HG03575 (cell line): ENCODE measurements at regions not wholly inside any gene's neighbourhood (a gene's known extent, or its start where the extent isn't known, plus 50 kb on each side); places are given as distances from the start of the nearest gene placed in this dataset.
"Not testable (repeated sequence)": the region's sequence is repeated elsewhere in the genome, so short reads cannot be mapped to it uniquely, and the experiment has no call there.

Source experiments
- ATAC-seq: cut with Tn5 transposase; IDR thresholded peaks from one replicate; pipeline ENCODE4 v1.9.1; 2021; ENCODE audit not compliant: unreplicated experiment, insufficient number of reproducible peaks, low FRiP score; ENCODE audit errors: extremely low read depth

DNA sequence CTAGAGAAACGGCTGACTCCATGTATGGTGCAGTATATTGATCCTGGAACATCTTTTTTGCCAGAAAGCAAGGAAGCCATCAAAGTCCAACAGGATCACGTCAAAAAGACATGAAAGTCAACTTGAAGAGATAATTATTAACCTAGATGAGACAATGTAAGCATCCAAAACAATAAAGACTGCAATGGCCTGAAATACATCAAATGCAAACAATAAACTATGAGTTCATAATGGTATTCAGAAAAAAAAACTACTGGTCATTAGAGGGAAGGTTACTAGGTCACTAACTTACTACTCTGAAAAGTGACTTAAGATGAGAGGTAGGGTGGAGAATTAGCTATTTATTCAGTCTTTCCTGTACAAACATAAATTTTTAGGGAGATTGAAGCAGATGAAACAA is 75.3 kb upstream of the OR4F16 start:
- not testable (repeated sequence) for ATAC-seq

- ATAC-seq, result not testable (repeated sequence)
Observed at GRCh38 chr1:771449-771848, 85.0 kb upstream of the OR4F16 start.

DNA sequence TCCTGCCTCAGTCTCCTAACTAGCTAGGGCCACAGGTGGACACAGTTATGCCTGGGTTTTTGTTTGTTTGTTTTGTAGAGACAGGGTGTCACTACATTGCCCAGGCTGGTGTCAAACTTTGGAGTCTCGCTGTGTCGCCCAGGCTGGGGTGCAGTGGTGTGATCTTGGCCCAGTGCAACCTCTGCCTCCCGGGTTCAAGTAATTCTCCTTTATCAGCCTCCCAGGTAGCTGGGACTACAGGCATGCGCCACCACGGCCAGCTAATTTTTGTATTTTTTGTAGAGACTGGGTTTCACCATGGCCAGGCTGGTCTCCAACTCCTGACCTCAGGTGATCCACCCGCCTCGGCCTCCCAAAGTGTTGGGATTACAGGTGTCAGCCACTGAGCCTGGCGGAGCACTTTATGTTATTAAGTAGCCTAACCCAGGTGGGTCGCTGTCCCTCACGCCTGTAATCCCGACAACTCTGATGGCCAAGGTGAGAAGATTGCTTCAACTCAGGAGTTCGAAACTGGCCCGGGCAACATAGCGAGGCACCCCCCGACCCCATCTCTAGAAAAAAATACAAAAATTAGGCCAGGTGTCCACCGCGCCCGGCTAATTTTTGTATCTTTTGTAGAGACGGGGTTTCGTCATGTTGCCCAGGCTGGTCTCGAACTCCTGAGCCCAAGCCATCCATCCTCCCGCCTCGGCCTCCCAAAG is 91.2 kb upstream of the OR4F16 start:
- not testable (repeated sequence) for ATAC-seq

- peak; percentile 94 for ATAC-seq
Observed at GRCh38 chr1:778451-779278, 92.2 kb upstream of the OR4F16 start.

DNA sequence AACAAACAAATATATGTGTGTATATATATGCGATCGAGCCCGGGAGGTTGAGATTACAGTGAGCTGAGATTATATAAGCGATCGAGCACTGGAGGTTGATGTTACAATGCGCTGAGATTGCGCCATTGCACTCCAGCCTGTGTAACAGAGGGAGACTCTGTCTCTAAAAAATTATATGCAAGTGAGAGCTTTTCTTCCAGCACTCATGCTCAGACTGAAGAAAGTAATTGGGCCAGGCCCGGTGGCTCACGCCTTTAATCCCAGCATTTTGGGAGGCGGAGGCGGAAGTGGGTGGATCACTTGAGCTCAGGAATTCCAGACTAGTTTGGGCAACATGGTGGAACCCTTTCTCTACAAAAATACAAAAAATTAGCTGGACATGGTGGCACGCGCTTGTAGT is 93.2 kb upstream of the OR4F16 start:
- ATAC-seq, result not testable (repeated sequence)

DNA sequence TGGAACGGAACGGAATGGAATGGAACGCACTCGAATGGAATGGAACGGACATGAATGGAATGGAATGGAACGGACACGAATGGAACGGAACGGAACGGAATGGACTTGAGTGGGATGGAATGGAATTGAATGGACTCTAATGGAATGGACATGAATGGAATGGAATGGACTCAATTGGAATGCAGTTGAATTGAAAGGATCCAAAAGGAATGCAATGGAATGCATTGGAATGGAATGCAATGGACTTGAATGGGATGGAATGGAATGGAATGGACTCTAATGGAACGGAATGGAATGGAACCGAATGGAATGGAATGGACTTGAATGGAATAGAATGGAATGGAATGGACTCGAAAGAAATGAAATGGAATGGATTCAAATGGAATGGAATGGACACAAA is 102.4 kb upstream of the OR4F16 start:
- ATAC-seq, result no peak

DNA sequence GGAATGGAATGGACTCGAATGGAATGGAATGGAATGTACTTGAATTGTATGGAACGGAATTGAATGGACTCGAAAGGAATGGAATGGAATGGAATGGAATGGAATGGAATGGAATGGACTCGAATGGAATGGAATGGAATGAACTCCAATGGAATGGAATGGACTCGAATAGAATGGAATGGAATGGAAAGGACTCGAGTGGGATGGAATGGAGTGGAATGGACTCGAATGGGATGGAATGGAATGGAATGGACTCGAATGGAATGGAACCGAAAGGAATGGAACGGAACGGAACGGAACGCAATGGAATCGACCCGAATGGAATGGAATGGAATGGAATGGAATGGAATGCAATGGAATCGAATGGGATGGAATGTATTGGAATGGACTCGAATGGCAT is 103.2 kb upstream of the OR4F16 start:
- ATAC-seq, result not testable (repeated sequence)

- ATAC-seq, result not testable (repeated sequence)
Observed at GRCh38 chr1:790388-790930, 104.0 kb upstream of the OR4F16 start.

DNA sequence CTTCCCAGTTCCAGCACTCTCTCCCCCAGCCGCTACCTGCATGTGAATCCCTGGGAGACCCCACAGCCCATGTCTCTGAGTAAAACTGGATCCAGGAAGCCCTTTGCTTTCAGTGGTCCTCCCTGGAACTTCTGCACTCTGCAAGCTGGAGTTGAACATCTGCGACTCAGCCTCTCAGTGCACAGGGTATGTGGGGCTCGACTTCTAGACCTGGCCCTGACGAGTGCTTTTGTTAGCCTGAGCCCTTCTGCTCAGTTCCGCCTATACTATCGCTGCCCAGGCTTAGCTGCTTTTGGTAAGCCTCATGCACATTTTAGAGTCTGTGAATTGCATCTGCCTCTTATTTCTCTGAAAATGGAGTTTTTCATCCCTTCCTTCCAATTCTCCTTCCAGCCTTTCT is 107.9 kb upstream of the OR4F16 start:
- ATAC-seq, result not testable (repeated sequence)

- ATAC-seq, result not testable (repeated sequence)
Observed at GRCh38 chr1:794918-795584, 108.6 kb upstream of the OR4F16 start.

- ATAC-seq, result not testable (repeated sequence)
Observed at GRCh38 chr1:797649-798048, 111.2 kb upstream of the OR4F16 start.

GRCh38 chr1:800397-800796 is 113.9 kb upstream of the OR4F16 start:
- ATAC-seq, result not testable (repeated sequence)

DNA sequence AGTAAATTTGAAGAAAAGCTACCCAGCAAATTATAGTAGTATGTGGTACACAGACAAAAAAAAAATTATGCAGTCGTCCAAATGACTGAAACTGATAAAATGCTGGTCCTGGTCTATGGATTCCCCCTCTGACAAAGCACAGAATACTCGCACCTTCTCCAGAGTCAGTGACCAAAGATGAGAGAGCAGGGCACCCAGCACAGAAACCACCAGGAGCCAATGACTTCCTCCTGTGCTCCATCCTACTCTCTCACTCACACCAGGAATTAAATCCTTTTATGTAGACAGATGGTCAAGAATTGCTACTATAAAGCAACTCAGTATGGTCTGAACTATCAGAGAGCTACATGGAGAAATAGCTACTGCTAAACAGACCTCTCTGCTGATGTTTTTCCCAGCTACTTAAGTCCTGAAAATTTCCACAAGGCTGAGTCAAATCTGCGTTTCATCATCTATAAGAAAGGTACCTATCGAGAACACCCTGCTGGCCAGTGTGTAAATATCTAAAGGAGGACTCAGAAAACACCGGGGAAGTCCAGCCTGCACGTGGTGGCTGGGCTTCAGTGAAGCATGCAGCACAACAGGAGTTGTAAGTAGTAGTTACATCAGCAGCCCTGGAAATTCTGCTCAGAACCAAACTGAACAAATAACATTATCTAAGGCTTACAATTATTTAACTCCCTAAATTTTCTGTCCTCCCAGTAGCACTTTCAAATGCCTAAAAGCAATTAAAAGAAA is 118.1 kb upstream of the OR4F16 start:
- not testable (repeated sequence) for ATAC-seq

DNA sequence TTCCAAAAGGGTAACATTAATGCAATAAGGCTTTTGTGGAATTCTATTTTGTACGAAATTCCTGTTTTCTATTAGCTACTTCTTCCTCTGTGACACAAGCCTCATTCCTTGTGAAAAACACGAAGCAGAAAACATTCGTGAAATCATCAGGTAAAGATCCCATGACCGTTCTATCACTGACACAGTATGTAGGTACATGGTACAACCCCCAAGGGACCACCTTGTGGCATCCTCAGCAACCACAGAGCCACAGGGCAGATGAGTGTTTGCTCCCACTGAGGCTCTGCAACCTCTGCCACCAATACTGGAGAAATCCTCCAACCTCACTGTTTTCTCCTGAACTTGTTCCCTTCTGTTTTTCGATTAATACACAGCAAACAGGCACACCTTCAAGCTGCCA is 118.4 kb upstream of the SAMD11 start:
- ATAC-seq, result not testable (repeated sequence)

DNA sequence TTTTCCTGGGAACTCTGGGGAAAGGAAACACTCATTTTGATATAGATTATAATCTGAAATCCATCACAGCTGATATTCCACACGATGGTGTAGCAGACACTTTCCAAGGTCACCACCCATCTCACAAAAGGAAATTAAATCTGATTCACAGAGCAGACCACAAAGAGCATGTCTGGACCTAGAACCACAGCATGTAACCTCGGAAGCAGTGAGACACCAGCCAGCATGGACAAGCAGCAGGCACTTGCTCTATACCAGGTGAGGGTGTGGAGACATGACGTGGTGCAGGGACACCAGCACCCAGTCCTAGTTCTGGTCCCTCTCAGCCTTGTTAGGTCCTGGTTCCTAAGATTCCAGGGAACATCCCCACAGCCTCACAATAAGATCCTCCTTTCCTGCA is 116.7 kb upstream of the SAMD11 start:
- not testable (repeated sequence) for ATAC-seq

DNA sequence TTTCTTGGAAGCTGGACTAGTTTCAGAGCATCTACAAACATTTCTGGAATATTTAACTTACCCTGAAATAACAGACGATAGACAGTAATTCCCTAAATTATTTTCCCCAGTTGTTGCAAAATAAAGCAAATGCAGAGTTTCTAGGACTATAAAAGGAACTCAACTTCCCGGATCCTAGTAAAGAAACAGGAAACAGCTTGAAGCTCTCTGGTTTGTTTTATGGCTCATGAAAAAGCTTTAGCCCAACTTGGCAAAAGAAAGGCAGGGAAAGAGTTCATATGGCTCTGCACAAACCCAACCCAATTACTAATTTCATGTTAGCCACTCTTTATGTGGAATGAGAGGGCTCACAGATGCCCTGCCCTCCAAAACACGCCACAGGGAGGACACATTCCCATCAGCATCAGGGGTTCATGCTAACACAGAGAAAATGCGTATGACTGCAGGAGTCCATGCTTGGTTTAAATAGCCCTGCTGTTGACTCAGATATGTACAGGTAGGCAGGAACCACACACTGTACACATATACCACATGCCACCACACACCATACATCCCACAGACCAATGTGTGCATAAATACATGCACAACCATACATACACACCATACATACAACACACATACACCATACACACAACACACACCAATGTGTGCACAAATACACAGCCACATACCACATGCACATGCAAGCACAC is 115.9 kb upstream of the SAMD11 start:
- not testable (repeated sequence) for ATAC-seq

DNA sequence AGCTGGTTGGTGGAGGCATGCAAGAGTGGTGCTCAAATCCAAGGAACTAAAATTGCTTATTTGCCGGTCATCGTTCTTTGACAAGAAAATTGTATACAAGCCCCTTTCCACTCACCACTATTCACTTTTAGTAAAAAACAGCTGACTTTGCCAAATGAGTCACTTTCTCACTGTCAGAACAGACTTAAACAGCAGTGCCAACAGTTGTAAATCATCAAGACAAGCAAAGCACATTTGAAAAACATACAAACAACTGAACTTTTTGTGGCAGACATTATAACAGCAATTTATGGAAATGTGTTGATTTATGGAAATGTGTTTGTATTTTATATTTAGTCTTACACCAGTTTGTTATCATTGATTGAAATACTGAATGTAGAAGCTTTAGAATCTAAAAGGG is 112.8 kb upstream of the SAMD11 start:
- not testable (repeated sequence) for ATAC-seq

DNA sequence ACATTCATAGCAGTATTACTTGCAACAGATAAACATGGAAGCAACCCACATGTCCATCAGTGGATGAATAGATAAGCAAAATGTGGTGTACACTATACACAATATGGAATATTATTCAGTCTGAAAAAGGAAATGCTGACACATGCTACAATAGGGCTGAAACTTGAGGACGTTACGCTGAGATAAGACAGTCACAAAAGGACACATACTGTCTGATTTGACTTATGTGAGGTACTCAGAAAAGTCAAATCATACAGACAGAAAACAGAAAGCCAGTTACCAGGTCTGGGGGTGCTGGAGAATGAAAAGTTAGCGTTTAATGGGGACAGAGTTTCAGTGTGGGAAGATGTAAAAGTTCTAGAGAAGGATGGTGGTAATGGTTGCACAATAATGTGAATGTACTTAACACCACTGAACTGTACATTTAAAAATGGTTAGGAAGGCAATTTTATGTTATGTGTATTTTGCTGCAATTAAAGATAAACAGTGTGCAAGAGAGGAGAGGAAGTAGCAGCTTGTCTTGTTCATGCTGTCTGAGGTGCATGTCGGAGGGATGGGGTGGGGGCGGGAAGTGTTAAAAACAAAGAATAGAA is 111.1 kb upstream of the SAMD11 start:
- ATAC-seq, result not testable (repeated sequence)
